ENCODE measurements at regions not wholly inside any gene's neighbourhood (a gene's known extent, or its start where the extent isn't known, plus 50 kb on each side); places are given as distances from the start of the nearest gene placed in this dataset.
"Not testable (repeated sequence)": the region's sequence is repeated elsewhere in the genome, so short reads cannot be mapped to it uniquely, and the experiment has no call there.

DNA sequence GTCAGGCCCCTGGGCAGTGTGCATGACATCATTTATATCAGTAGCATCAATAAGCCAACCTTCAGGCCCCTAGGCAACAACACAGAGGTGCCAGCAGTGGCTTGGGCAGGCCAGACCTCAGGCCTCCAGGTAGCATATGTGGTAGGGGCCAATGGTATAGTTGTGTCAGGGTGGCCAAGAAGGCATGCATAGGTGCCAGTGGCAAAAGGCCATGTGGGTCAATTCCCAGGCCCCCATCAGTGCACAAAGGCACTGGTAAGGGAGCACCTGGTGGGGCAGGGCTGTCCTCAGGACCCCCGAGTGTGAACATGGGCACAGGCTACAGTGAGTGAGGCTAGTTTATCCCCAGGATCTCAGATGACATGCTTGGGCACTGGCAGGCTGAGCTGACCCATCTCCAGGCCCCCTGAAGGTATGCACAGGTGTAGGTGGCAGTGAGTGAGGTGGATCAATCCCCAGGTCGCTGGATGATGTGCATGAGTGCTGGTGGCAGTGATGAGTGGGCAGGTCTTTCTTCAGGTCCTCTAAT is 244.1 kb upstream of the ZNF385D start:
- DNase-seq: no peak

DNA sequence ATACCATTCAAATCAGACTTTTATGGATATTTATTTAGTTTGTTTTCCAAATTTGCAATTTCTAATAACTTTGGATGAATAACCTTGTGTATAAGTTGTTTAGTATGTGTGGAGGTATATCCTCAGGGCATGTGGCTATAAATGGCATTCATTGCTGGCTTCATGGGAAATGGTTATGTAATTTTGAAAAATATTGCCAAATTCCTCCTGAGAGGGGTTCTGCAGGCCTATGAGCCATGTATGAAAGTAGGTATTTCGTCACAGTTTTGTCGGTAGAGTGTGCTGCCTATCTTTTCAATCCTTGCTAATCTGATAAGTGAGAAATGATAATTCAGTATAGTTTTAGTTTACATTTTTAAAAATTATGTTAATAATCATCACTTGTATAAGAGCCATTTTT is 256.4 kb upstream of the ZNF385D start:
- DNase-seq: no peak

DNA sequence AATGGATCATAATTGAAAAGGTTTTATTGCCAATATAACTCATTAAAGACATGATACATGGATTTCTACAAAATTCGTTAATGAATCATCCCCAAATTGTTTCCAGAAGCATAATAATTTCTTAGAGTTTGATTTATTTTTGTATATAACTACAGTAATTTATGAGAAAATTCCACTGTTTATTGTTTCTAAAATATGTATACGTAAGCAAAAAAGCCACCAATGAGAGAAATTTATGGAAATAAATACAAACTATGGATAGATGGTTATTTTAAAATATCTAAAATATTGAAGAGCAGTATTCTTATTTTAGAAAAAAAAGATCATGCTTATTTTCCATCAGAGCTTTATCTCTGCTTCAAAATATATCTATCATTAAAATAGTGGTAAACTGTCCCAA is 260.0 kb upstream of the ZNF385D start:
- no peak for DNase-seq

DNA sequence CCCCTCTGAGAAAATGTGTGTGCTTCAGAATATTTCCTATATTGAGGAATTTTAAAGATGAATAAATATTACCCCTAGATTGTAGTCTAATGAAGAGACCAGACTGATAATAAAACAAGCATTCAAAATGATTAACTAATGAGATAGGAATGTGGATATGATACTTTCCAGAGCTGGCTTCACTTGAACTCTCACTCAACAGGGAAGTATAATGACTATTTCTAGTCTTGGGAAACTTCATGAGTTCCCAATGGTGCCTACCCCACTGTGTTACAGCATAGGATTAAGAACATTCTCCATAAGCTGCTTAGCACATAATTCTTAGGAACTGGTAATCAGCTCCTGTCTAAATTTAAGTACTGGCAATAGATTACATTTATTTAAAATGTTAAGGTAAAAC is 261.5 kb upstream of the ZNF385D start:
- no peak for DNase-seq

DNA sequence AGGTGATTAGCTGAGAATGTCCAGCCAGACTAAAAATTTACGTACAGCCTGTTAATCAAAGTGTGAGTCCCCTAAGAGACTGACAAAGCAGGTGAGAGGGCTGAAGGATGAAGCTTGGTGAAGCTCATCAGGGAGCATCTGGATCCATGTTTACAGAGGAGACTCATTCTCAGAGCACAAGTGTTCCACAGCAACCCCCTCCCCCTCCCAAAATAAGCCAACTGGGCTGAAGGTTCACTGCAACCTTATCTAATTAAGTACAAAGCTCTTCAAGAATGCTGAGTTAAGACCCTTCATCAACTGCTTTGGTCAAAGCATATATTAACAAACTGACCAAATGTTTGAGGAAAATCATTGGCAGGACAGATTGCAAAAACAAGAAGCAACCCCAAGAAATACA is 262.6 kb upstream of the ZNF385D start:
- no peak for DNase-seq

DNA sequence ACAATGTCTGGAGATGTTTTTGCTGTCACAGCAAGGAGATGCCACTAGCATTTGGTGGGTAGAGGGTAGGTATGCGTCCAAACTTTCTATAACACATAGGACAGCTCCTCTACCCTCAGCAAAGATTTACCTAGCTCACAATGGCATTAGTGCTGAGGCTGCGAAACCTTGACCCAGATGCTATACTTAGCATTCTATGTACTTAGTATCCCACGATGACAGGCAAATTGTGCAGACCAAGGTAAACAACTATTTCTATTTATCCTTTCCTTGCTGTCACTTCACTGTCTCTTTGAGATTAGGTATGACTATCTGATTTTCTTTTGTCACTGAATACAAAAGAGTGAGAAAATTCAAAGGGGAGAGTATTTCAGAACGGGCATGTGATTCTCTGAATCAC is 265.2 kb upstream of the ZNF385D start:
- no peak for DNase-seq

DNA sequence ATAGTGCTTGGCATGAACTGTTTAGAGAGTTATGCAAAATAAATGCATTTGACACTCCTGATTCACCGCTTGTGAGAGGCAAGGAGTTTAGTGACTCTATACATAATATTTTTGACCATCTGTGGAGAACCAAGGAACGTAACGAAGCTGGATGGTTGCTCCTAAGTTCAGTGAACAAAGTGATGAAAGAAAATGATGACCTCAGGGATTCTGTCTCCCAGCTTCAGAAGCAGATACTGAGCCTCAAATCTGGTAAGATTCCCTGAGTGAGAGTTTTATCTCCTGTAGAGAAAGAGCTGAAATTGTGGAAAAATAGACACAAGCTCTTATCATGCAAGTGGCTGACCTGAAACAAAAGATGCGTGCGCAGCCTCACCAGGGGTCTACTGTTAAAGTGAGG is 273.6 kb upstream of the ZNF385D start:
- DNase-seq: not testable (repeated sequence)

DNA sequence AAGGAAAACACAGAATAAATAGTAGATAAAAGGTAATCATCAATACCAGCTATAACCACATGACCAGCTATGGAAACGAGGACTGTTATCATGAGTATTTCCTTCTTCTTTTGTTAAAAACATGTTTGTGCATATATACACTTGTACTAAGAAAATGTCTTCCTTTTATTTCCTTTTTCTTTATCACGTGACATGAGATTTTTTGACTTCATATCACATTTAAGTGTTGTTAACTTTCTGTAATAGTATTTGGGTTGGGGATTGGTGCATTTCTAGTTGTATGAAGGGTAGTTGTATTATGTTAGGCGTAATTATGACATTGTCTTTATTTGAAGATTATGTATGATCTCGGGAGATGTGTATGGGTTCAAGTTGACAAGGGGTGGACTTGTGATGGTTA is 278.5 kb upstream of the ZNF385D start:
- no peak for DNase-seq

DNA sequence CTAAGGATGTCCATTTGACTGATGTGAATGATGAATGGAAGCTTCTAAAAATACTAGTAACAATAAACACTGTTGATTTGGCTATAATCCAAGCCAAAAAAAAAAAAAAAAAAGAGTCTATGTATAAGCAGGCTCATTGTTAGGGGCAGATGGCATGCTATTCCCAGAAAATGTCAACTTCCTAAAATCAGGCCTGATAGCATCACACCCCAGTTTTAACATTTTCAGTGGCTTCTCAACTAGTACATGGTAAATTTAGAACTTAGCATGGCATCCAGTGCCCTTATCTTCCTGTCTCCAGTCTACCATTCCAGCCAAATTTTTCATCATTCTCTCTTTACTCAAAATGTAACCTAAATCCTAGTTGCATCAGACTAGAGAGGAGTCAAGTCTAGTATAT is 288.2 kb upstream of the ZNF385D start:
- DNase-seq: no peak

DNA sequence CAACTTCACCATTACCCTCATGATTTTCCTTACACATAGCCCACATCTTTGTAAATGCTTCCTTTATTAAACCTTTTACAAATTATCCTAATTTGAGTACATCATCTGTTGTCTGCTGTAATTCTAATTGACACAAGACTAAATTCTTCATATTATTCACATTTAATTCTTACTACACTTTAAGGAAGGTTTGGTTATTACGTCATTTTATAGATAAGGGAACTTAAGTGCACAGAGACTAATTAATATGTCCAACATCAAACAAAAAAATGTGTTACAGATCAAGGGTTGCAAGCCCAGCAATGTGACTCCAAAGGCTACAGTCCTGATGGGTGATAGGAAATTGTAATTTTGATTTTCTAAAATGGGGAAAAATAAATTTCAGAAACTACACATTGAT is 289.1 kb upstream of the ZNF385D start:
- no peak for DNase-seq

DNA sequence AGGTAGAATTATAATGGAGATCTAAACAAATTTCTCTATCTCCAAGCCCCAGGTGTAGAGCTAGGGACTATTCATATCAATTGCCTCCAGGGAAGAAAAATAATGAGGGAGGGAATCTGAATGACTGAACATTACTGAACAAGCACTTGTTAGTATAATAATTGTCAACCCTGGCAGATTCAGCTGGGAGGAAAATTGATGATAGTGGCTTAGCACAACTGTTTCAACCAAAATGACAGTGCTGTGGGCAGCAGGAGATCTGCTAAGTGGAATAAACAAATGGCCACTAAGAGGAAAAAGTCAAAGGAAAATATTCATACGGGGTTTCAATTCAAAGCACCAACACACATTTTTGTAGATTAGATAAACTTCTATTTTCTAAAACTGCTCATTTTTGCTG is 294.9 kb upstream of the ZNF385D start:
- no peak for DNase-seq

DNA sequence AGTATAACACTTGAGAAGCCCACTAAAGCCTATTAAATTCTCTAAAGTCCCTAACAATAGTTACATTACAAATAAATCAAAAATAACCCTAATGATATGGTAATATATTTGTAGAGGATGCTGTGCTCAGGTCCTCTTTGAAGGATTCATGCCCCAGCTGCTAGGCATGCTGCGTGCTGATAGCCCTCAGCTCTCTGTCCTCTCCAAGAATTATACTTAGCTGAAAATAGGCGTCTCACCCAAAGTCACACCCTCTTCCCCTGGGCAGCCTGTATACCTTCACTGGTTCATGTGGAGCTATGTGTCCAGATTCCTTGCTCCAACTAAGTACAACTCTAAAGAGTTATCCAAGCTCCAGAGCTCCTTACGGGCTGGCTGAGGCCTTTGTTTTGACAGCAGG is 312.5 kb upstream of the ZNF385D start:
- no peak for DNase-seq

DNA sequence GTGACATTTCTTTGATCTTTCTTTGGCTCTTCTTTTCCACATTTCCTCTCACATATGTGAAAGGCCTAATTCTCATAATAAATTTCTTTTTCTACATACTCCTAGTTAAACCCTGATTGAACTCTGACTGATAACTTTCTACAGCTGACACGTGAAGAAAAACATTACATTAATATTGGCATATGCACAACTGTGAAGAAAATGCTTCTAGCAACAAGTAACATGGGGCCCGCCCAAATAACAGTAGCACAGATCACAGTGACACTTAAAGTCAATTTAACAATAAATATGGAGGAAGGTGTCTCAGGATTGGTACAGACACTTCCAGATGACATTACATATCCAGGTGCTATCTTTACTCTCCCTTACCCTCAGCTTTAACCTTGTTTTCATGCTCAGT is 317.6 kb upstream of the ZNF385D start:
- no peak for DNase-seq

DNA sequence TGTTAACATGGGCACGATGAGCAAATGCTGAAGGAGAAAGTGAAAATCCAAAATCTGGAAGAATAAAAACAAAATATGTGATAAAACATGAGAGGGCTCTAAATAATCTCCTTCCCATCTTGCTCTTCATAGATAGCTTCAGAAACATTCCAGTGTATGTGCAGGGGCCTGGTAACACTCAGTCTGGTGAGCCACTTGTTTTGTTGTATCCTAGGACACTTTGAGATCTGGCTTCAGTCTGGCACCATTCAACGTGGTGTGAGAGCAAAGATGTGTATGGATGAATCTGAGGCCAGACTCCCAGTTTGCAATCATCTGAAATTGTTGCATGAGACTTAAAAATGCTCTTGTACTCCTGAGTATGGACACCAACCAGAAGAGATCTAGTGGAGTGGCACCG is 337.2 kb upstream of the ZNF385D start:
- DNase-seq: no peak

DNA sequence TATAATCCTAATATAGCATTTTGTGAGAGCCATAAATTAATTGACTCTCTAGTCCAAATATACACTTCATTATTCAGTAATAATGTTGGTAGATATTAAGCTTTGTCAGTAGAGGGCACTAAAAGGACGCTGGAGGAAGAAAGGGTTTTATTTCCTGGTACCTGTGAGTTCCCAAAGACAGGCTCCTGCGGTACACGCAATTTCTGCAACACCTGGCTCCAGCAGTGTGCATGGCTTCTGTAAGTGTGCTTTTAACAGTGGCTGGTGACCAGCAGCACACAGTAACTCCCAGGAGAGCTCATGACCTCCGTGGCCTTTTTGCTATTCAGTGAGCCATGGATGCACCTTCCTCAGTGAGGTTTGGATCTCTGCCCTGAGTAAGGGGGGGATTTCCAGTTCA is 338.3 kb upstream of the ZNF385D start:
- no peak for DNase-seq

DNA sequence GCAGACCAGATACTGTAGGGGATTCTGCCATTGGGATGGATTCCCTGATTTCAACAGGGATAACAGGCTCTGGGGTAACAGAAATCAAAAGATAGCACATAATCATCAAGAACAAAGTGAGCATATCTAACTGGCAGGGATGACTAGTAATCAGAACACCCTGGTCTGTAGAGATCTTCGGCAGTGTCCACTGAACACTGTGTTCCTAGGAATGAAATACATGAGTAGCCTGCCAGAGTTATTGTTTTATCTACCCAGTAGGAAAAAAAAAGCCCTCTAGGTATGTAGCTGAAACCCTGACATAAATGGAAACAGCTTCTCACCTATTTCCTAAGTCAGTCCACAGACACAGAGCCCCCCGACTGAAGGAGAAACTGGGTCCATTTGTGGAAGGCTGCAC is 340.3 kb upstream of the ZNF385D start:
- DNase-seq: no peak

DNA sequence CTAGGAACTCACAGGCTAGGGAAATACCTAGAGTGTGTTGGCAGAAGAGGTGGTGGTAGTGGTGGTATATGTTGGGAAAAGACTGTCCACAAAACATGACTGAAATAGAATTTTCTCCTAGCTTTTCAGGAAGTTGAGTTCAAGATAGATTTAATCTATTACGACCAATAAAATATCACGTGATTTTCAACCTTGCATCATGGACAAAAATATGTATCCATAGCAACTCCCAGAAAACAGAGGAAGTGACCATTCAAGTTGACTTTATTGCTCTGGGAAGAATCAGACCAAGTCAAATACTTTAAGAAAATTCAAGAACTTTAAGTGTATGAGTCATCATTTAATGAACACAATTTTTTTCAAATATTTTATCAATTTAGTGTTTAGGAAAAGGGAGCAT is 347.0 kb upstream of the ZNF385D start:
- no peak for DNase-seq

DNA sequence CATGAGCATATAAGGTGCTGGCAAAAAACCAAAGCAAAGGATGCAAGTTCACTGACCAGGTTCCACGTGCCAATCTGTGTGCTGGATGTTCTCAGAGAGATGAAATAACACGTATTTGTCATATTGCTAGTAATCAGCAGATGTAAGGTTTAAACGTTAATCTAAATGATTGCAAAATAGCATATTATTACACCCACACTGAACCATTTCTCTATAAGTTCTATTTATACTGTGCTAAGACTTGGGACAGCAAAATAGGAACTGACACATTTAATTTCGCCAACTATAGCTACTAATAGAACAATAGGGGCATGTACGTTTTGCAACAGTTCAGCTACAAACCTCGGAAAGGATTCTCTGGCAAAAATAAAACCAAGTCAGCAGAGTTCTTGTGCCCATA is 350.3 kb upstream of the ZNF385D start:
- no peak for DNase-seq

DNA sequence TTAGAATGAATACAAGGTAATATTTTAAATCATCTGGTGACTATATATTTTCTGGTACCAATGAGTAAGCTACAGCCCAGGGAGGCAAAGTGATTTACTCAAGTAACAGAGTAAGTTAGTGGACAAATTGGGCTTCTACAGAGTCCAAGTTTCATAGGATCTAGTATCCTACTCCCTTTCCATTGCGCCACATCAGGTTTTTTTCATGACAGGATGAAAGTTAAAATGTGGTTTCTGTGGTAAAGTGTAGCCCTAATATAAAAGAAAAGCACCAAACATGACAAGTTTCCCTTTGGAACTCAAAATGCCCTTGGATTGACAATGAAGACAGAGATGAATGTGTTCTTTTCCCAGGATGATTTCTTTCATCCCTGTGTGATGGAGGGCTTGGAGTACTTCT is 350.8 kb upstream of the ZNF385D start:
- DNase-seq: no peak

DNA sequence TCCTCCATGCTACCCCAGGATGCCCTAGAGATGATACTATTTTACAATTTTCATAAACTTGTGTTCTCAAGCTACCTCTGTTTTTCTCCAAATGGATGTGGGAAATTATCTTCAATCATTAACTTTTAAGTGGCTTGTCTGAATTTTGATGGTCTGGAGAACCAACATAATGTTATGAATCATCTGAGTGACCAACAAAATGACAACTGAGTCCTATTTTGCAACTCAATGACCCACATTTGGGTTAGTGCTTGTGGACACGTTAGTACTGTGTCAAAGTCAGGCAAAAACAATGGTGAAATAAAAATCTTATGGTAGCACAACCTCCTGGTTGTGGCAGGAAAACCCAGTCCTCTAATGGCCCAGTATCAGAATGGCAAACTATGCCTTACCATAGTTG is 352.4 kb upstream of the ZNF385D start:
- no peak for DNase-seq

DNA sequence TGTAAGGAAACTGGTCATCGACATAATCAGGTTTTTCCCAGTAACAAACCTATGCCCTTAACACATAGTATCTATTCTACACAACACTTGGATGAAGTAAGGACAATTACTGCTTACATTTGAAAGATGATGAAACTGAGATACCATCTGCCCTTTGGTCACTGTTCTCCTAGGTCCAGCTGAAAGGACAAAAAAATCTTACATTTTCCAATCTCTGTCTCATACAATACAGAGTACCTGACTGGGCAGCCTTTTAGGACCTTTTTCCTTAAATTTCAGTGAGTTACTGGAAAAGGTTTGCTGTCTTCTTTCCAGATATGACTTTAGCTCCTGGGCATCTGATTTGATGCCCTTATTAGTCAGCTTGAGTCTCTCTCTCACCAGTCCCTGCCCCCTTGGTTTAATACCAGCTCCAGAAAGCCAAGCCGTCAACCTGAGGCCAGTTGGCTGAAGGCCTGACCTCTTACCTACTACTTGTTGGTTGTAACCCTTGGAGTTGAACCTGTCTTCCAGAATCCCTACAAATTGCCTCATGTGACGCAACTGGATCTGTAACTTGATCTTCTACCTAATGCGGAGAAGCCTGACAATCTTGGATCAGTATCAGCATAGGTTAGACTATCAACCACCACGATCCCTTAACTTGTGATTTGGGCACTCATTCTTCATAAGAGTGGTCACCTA is 355.3 kb upstream of the ZNF385D start:
- no peak for DNase-seq

DNA sequence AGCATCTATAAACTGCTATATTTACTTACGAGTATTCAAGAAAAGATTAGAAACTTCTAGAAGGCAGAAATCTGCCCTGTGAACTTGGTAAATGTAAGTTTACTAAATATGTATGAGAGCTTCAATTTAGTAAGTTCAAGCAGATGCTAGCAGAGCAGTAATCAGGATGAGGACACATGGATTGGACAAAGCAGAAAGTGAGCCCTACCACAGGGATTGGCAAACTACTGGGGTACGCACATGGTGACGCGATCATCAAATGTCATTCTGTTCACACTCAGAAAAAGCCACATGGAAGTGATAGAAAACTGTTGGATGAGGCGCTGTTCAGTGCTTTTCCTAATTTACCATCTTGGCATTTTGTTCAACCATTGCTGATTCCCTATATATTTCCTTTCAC is 360.2 kb upstream of the ZNF385D start:
- DNase-seq: no peak

DNA sequence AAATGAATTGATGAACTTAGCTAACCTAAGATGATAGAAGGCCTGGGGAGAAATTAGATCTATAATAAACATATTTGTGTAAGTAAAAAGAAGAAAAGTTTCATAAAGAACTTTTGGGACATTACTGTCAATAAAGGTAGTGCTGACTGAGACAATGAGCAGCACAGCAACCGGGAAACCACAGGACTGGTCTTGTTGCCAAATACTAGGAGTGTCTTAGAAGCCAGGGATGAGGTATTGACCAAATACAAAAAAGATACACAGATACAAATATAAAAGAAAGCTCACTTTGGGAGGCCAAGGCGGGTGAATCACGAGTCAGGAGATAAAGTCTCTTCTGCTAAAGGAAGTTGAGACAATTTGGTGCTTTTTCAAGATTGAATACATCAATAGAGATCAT is 362.4 kb upstream of the ZNF385D start:
- no peak for DNase-seq

DNA sequence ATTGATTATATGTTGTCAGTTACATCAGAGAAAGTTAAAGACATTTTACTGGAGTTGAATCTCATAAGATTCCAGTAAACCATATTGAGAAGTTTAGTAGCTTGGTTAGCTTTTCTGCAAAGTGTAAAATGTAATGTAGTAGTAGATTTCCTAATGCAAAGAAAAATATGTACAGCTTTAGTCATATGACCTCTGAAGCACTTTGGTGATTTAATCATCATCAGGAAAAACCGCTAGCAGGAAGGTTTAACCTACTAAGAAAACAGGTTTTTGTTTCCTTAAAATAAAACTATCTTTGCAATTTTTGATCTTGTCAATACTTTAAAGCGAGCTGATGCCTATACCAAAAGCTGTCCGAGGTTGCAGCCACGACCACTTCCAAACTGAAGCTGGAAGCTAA is 364.6 kb upstream of the ZNF385D start:
- no peak for DNase-seq

DNA sequence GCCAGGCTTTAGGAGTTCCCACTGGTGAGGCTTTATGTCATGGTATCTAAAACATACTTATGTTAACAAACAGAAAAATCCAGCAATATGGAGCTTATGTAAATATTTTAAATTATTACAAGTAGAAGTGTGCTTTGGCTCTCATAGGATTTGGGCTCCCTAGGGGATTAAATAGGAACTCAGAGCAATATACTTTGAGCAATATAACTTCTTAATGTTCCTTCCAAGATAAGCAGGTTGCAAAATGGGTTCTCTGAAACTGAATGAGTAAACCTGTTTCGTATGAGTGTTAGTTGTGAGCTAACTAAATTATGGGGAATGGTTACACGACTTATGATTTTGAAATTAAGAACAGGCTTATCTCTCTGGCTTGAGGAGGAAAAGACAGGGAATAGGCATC is 366.1 kb upstream of the ZNF385D start:
- DNase-seq: no peak
